ENCODE measurements at regions not wholly inside any gene's neighbourhood (a gene's known extent, or its start where the extent isn't known, plus 50 kb on each side); places are given as distances from the start of the nearest gene placed in this dataset.

- TF ChIP-seq, protein P1, sequence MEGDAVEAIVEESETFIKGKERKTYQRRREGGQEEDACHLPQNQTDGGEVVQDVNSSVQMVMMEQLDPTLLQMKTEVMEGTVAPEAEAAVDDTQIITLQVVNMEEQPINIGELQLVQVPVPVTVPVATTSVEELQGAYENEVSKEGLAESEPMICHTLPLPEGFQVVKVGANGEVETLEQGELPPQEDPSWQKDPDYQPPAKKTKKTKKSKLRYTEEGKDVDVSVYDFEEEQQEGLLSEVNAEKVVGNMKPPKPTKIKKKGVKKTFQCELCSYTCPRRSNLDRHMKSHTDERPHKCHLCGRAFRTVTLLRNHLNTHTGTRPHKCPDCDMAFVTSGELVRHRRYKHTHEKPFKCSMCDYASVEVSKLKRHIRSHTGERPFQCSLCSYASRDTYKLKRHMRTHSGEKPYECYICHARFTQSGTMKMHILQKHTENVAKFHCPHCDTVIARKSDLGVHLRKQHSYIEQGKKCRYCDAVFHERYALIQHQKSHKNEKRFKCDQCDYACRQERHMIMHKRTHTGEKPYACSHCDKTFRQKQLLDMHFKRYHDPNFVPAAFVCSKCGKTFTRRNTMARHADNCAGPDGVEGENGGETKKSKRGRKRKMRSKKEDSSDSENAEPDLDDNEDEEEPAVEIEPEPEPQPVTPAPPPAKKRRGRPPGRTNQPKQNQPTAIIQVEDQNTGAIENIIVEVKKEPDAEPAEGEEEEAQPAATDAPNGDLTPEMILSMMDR (IDR thresholded peaks at IDR 0.05; ENCODE audit: insufficient read depth, low read length), result no peak
- H3K4me3 ChIP-seq (ENCODE audit: low read depth, low read length), result no peak overlapping the region
- DNase-seq (ENCODE audit: low read depth), result no peak
Measured at GRCh38 chr9:7287065-7287464, 512.5 kb downstream of the DMAC1 start.

DNA sequence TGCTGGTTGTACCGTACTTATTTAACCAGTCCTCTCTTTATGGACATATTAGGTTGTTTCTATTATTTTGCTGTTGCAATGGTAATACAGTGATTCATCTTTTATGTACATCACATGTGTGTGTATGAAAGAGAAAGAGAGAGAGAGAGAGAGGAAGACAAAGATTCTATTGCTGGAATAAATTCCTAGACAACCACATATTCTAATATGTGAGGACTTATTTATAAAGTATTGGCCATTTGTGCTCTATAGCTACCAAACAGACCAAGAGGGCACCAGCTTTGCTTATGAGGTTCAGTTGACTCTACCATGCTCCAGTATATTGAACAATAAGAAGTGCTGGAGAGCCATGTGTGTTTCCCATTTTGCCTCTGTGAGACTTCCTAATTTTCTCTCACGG is 513.5 kb downstream of the DMAC1 start:
- H3K4me3 ChIP-seq (ENCODE audit: low read depth, low read length), result no peak overlapping the region
- no peak for DNase-seq (ENCODE audit: low read depth)
- TF ChIP-seq, protein P1 (IDR thresholded peaks at IDR 0.05; ENCODE audit: insufficient read depth, low read length), result no peak

GRCh38 chr9:7285199-7285598 is 514.4 kb downstream of the DMAC1 start:
- H3K4me3 ChIP-seq (ENCODE audit: low read depth, low read length), result no peak overlapping the region
- TF ChIP-seq, protein P1 (IDR thresholded peaks at IDR 0.05; ENCODE audit: insufficient read depth, low read length), result no peak
- DNase-seq (ENCODE audit: low read depth), result no peak

DNA sequence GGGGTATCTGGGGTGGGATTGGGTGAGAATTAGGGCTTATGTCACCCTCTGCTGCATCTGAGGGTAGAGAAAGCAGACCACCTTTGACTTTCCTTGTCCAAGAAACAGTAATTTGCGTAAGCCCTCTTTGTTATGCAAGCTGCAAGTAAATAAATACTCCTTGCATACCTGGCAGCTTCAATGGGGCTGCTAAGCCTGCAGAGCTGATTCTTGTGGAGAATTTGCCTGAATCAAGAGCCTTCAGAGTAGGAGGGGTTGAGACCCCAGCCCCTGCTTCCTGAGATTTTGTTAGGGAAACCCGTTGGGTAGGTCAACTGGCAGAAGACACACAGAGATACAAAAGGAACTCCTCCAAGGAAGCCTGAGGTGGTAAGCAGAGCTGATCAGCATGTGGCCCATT is 515.1 kb downstream of the DMAC1 start:
- H3K4me3 ChIP-seq (ENCODE audit: low read depth, low read length), result no peak overlapping the region
- TF ChIP-seq, protein P1 (IDR thresholded peaks at IDR 0.05; ENCODE audit: insufficient read depth, low read length), result no peak
- no peak for DNase-seq (ENCODE audit: low read depth)

DNA sequence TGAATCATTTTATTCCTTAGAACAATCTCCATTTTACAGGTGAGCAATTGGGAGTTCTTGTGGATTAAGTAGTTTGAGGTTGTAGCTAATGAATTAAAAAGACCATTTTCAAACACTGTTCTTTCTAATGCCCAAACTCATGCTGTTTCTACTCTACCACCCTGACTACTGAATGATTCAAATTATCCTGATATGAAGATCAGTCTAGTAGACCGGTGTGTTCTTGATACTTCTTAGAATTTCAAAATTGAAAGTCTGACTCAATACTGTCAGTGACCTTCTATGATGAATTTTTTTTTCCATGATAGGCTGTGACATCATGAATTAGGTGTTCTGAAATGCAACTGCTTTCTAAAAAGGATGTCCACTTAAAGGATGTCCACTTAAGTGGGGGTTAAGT is 515.5 kb downstream of the DMAC1 start:
- H3K4me3 ChIP-seq (ENCODE audit: low read depth, low read length), result no peak overlapping the region
- TF ChIP-seq, protein P1 (IDR thresholded peaks at IDR 0.05; ENCODE audit: insufficient read depth, low read length), result no peak
- DNase-seq (ENCODE audit: low read depth), result no peak

DNA sequence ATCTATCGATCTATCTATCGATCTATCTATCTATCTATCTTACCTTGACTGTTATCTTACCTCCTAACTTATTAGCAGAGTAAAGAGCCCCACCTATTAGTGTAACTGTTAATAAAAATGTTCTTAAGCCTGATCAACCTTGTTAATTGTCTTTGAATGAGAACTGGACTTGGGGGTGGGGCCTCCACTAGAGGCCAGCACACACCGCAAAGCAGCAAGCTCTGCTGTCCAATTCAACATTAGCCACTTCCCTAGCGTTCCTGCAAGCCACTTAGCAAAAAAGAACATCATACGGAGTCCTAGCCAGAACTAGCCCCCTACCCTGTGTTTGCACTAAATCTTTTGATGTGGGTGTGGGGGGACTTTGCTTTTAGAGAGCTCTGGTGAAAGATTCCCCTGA is 515.8 kb downstream of the KDM4C start:
- H3K4me3 ChIP-seq (ENCODE audit: low read depth, low read length), result no peak overlapping the region
- peak; percentile 4 for DNase-seq (ENCODE audit: low read depth)
- TF ChIP-seq, protein P1 (IDR thresholded peaks at IDR 0.05; ENCODE audit: insufficient read depth, low read length), result peak; percentile 37

- no peak overlapping the region for H3K4me3 ChIP-seq (ENCODE audit: low read depth, low read length)
- DNase-seq (ENCODE audit: low read depth), result no peak
- TF ChIP-seq, protein P1 (IDR thresholded peaks at IDR 0.05; ENCODE audit: insufficient read depth, low read length), result no peak
Measured at GRCh38 chr9:7266911-7267595, 509.3 kb downstream of the KDM4C start.

All from fibroblast of the aortic adventitia (primary cell).